OCI-LY3 (cell line): ENCODE measurements at regions not wholly inside any gene's neighbourhood (a gene's known extent, or its start where the extent isn't known, plus 50 kb on each side); places are given as distances from the start of the nearest gene placed in this dataset.
"Not testable (repeated sequence)": the region's sequence is repeated elsewhere in the genome, so short reads cannot be mapped to it uniquely, and the experiment has no call there.

ENCODE experiments used
- EZH2phosphoT487 ChIP-seq: fragments of 200-600 bp; shearing (Covaris generic); IDR thresholded peaks from 2 replicates; pipeline ENCODE4 v1.6.1; 2018; ENCODE audit warnings: antibody characterized with exemption, mixed run types, low read depth
- TF ChIP-seq, protein P1 (sequence below): fragments of 200-600, 300-600 bp; sonication (generic); IDR thresholded peaks from 2 replicates; pipeline ENCODE4 v1.5.1; 2014; ENCODE audit warnings: antibody characterized with exemption, low read length, low read depth

DNA sequence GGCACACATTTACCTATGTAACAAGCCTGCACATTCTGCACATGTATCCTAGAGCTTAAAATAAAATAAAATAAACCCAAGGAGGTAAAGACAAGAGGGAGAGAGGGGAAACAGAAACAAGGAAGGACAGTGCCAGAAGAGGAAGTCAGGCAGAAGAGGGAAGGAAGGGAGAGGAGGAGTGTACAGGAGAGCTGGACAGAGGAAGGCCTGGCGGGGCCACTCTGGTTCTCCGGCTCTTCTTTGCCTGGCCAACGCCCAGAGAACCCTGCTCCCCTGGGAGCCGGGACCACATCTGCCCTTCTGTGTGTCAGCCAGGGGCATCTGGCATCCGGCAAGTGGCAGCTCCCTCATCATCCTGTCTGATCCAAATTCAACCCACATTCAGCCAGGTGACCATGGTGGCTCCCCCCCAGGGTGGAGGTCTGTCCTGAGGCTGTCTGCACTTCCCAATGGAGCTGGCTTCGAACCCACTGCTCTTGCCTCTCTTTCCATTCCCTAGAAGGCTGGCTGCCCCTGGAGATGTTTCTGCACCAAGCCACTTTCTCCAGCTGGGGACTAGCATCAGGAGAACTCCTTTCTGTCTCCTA, 55.5 kb upstream of the RABL2A start:
- TF ChIP-seq, protein P1, sequence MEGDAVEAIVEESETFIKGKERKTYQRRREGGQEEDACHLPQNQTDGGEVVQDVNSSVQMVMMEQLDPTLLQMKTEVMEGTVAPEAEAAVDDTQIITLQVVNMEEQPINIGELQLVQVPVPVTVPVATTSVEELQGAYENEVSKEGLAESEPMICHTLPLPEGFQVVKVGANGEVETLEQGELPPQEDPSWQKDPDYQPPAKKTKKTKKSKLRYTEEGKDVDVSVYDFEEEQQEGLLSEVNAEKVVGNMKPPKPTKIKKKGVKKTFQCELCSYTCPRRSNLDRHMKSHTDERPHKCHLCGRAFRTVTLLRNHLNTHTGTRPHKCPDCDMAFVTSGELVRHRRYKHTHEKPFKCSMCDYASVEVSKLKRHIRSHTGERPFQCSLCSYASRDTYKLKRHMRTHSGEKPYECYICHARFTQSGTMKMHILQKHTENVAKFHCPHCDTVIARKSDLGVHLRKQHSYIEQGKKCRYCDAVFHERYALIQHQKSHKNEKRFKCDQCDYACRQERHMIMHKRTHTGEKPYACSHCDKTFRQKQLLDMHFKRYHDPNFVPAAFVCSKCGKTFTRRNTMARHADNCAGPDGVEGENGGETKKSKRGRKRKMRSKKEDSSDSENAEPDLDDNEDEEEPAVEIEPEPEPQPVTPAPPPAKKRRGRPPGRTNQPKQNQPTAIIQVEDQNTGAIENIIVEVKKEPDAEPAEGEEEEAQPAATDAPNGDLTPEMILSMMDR = not testable (repeated sequence)
- TF ChIP-seq EZH2phosphoT487 = not testable (repeated sequence)
